ENCODE measurements at regions not wholly inside any gene's neighbourhood (a gene's known extent, or its start where the extent isn't known, plus 50 kb on each side); places are given as distances from the start of the nearest gene placed in this dataset.

DNA sequence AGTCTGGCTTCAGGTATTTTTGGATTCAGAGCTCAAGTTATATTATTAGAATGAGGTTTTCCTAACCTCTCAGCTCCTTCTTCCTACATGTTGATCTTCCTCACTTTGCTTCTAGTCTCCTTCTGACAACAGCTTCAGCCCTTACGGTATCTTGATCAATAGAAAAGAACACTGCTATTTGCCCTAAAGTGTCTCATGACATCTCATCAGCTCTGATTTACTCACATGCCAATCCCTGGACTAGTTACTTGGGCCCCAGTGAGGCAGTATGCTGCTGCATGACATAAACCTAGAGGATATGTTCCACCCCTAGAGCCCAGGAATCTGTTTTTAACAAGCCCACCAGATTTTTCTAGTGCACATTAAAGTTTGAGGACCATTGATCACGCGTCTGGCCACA is 110.3 kb downstream of the UNC5CL start:
- CTCF ChIA-PET = interaction anchor here (1.5 kb wide), 1 partner anchor 69 kb away, joined by 6 read pairs; no protein-coding TSS in a partner anchor

More for the DNA sequence above, 110.3 kb downstream of the UNC5CL start:
- Histone ChIP-seq H3K4me1 (ENCODE audit: control insufficient read depth, extremely low read depth, insufficient read depth, low read length) (peaks cover 2% of the 10 kb centered on the region), H3K9me3 (replicated peaks; ENCODE audit: control insufficient read depth, insufficient read depth, low read length) (no peaks in the 10 kb centered on the region), H2AFZ (ENCODE audit: low read depth, low read length) (no peak overlapping the region), H4K20me1 (replicated peaks; ENCODE audit: control insufficient read depth, extremely low read depth, insufficient read depth, low read length) (no peaks in the 10 kb centered on the region), H3K4me3 (replicated peaks in 1 of 3; ENCODE audit: insufficient read depth in 1 of 3, low read depth in 1 of 3, low read length in 3 of 3) (no peak overlapping the region), H3K79me2 (ENCODE audit: control insufficient read depth, insufficient read depth, low read length) (no peaks in the 10 kb centered on the region), H3K27me3 (ENCODE audit: control insufficient read depth in 2 of 2, insufficient read depth in 2 of 2, low read length in 2 of 2) (peaks cover 0 to 3% of the 10 kb centered on the region in 2 experiments), H3K9ac (replicated peaks; ENCODE audit: extremely low read depth, insufficient read depth, low read length) (no peak overlapping the region), H3K36me3 (ENCODE audit: control insufficient read depth in 2 of 2, extremely low read depth in 1 of 2, insufficient read depth in 2 of 2, low read length in 2 of 2) (no peaks in the 10 kb centered on the region), H3K9me1 (replicated peaks; ENCODE audit: control insufficient read depth, extremely low read depth, insufficient read depth, low read length) (no peaks in the 10 kb centered on the region), H3K4me2 (ENCODE audit: insufficient read depth, low read length) (no peak overlapping the region), H3K27ac (ENCODE audit: insufficient read depth, low read depth, low read length) (no peak overlapping the region)
- TF ChIP-seq MYC (IDR thresholded peaks at IDR 0.05; ENCODE audit: low read depth, low read length) (no peak), GATA2 (IDR thresholded peaks at IDR 0.05; ENCODE audit: insufficient read depth, insufficient read length, low read depth, low read length) (no peak), POLR2A (IDR thresholded peaks at IDR 0.05; ENCODE audit: low read depth, low read length) (no peak), EZH2 (IDR thresholded peaks at IDR 0.05; ENCODE audit: borderline replicate concordance, low read depth, low read length, severe bottlenecking) (no peak), POLR2AphosphoS5 (IDR thresholded peaks at IDR 0.05; ENCODE audit: insufficient read depth, low read depth, low read length) (no peak), JUN (IDR thresholded peaks at IDR 0.05; ENCODE audit: borderline replicate concordance, insufficient read depth, insufficient read length, low read depth) (no peak), FOS (IDR thresholded peaks at IDR 0.05; ENCODE audit: borderline replicate concordance, insufficient read depth, low read length) (no peak)
- TF ChIP-seq, protein P1, sequence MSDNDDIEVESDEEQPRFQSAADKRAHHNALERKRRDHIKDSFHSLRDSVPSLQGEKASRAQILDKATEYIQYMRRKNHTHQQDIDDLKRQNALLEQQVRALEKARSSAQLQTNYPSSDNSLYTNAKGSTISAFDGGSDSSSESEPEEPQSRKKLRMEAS (IDR thresholded peaks at IDR 0.05; ENCODE audit: insufficient read depth, insufficient read length) = no peak
- TF ChIP-seq, protein P2, sequence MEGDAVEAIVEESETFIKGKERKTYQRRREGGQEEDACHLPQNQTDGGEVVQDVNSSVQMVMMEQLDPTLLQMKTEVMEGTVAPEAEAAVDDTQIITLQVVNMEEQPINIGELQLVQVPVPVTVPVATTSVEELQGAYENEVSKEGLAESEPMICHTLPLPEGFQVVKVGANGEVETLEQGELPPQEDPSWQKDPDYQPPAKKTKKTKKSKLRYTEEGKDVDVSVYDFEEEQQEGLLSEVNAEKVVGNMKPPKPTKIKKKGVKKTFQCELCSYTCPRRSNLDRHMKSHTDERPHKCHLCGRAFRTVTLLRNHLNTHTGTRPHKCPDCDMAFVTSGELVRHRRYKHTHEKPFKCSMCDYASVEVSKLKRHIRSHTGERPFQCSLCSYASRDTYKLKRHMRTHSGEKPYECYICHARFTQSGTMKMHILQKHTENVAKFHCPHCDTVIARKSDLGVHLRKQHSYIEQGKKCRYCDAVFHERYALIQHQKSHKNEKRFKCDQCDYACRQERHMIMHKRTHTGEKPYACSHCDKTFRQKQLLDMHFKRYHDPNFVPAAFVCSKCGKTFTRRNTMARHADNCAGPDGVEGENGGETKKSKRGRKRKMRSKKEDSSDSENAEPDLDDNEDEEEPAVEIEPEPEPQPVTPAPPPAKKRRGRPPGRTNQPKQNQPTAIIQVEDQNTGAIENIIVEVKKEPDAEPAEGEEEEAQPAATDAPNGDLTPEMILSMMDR (IDR thresholded peaks at IDR 0.05; ENCODE audit: extremely low read depth in 1 of 2, insufficient read depth in 1 of 2, low read depth in 1 of 2, low read length in 2 of 2) = no peak
- dilution Hi-C loops (cut with MboI; ENCODE audit: extremely low pct_ligation_motif_present, low sequenced_read_pairs) (no loop called here), intact Hi-C loops (cut with micrococcal nuclease) (no loop called here)
- POLR2A ChIA-PET = no interaction called here
- no peak for DNase-seq (ENCODE audit: low read depth, low spot score)
- BruUV-seq (replicated peaks) = no TSS peak
- FAIRE-seq = no peak
